Activated naive CD8-positive, alpha-beta T cell treated with anti-CD3 and anti-CD28 coated beads, Interleukin-2, amount 10 ng/mL, durations not matched to agents 7 days and 5 days (primary cell): ENCODE measurements at regions not wholly inside any gene's neighbourhood (a gene's known extent, or its start where the extent isn't known, plus 50 kb on each side); places are given as distances from the start of the nearest gene placed in this dataset.
"Not testable (repeated sequence)": the region's sequence is repeated elsewhere in the genome, so short reads cannot be mapped to it uniquely, and the experiment has no call there.

Experiments
- ATAC-seq: fragments of 150-1000 bp; cut with Tn5 transposase; one replicate; pipeline ENCODE4 v1.10.0; 2021; ENCODE audit warnings: low read depth, moderate library complexity
- POLR2A ChIA-PET: fragments of 350-600 bp; sonication (Branson Sonifier 250); formaldehyde crosslinking; loops from one replicate; lab custom pipeline; 2021; ENCODE audit warnings: antibody characterized with exemption; lab: Charles Lee
- DNase-seq: peaks from one replicate; pipeline ENCODE4 v3.0.0; 2021
- H3K27ac Mint-ChIP-seq: one replicate; pipeline ENCODE4 v1.8.0; 2022; ENCODE audit warnings: mild to moderate bottlenecking, mixed read lengths
- H3K27me3 Mint-ChIP-seq: one replicate; pipeline ENCODE4 v1.8.0; 2022; ENCODE audit warnings: mild to moderate bottlenecking, moderate library complexity, mixed read lengths
- H3K36me3 Mint-ChIP-seq: one replicate; pipeline ENCODE4 v1.8.0; 2021; ENCODE audit warnings: mild to moderate bottlenecking, mixed read lengths
- H3K4me1 Mint-ChIP-seq: one replicate; pipeline ENCODE4 v1.8.0; 2021; ENCODE audit warnings: mixed read lengths
- H3K4me3 Mint-ChIP-seq: one replicate; pipeline ENCODE4 v1.8.0; 2022; ENCODE audit warnings: mild to moderate bottlenecking, moderate library complexity, mixed read lengths
- H3K9me3 Mint-ChIP-seq: one replicate; pipeline ENCODE4 v1.8.0; 2021; ENCODE audit warnings: mixed read lengths

- ATAC-seq, DNase-seq, H3K4me3 Mint-ChIP-seq, H3K36me3 Mint-ChIP-seq, H3K9me3 Mint-ChIP-seq, H3K27ac Mint-ChIP-seq, H3K4me1 Mint-ChIP-seq, H3K27me3 Mint-ChIP-seq, POLR2A ChIA-PET: not testable (repeated sequence)
Observed at GRCh38 chr1:181226728-181227127, 138.2 kb downstream of the IER5 start.

GRCh38 chr1:181239086-181239485 is 150.6 kb downstream of the IER5 start:
- no peak overlapping the region for H3K4me3 Mint-ChIP-seq
- ATAC-seq (no peak), DNase-seq (no peak)
- H3K9me3 Mint-ChIP-seq = peaks cover 3% of the 10 kb centered on the region
- no peak overlapping the region for H3K27ac Mint-ChIP-seq
- no peaks in the 10 kb centered on the region for H3K4me1 Mint-ChIP-seq
- no peaks in the 10 kb centered on the region for H3K36me3 Mint-ChIP-seq
- POLR2A ChIA-PET = no interaction called here
- H3K27me3 Mint-ChIP-seq = peaks cover 2% of the 10 kb centered on the region

GRCh38 chr1:181246320-181246719 is 157.8 kb downstream of the IER5 start:
- H3K27me3 Mint-ChIP-seq, ATAC-seq, H3K27ac Mint-ChIP-seq, H3K4me3 Mint-ChIP-seq, H3K4me1 Mint-ChIP-seq, H3K36me3 Mint-ChIP-seq, DNase-seq, POLR2A ChIA-PET: not testable (repeated sequence)
- peaks cover 14% of the 10 kb centered on the region for H3K9me3 Mint-ChIP-seq

- H3K27ac Mint-ChIP-seq, H3K27me3 Mint-ChIP-seq, DNase-seq, ATAC-seq, H3K4me1 Mint-ChIP-seq, H3K4me3 Mint-ChIP-seq, POLR2A ChIA-PET, H3K36me3 Mint-ChIP-seq: not testable (repeated sequence)
- H3K9me3 Mint-ChIP-seq = peaks cover 14% of the 10 kb centered on the region
Observed at GRCh38 chr1:181248361-181248760, 159.9 kb downstream of the IER5 start.

GRCh38 chr1:181249186-181249585 is 160.7 kb downstream of the IER5 start:
- no peak overlapping the region for H3K27ac Mint-ChIP-seq

GRCh38 chr1:181250038-181250437 is 161.5 kb downstream of the IER5 start:
- H3K4me1 Mint-ChIP-seq = no peaks in the 10 kb centered on the region
- DNase-seq (no peak), ATAC-seq (no peak)
- H3K4me3 Mint-ChIP-seq = no peak overlapping the region
- H3K27ac Mint-ChIP-seq = no peak overlapping the region
- peaks cover 11% of the 10 kb centered on the region for H3K27me3 Mint-ChIP-seq
- POLR2A ChIA-PET = no interaction called here
- peaks cover 1% of the 10 kb centered on the region for H3K36me3 Mint-ChIP-seq
- H3K9me3 Mint-ChIP-seq = peaks cover 15% of the 10 kb centered on the region

More at GRCh38 chr1:181249186-181249585, 160.7 kb downstream of the IER5 start:
- no peak for ATAC-seq
- H3K27me3 Mint-ChIP-seq = peaks cover 11% of the 10 kb centered on the region
- H3K4me1 Mint-ChIP-seq = no peaks in the 10 kb centered on the region
- peaks cover 1% of the 10 kb centered on the region for H3K36me3 Mint-ChIP-seq
- no peak overlapping the region for H3K4me3 Mint-ChIP-seq
- POLR2A ChIA-PET = no interaction called here
- peaks cover 13% of the 10 kb centered on the region for H3K9me3 Mint-ChIP-seq
- DNase-seq = no peak

- Mint-ChIP-seq H3K27ac (no peak overlapping the region), H3K4me3 (no peak overlapping the region), H3K27me3 (peaks cover 11% of the 10 kb centered on the region), H3K36me3 (peaks cover 1% of the 10 kb centered on the region), H3K9me3 (peaks cover 13% of the 10 kb centered on the region), H3K4me1 (no peaks in the 10 kb centered on the region)
- no peak for DNase-seq
- POLR2A ChIA-PET = no interaction called here
- ATAC-seq = no peak
Observed at GRCh38 chr1:181251001-181251712, 162.7 kb downstream of the IER5 start.

GRCh38 chr1:181251713-181252075 is 163.2 kb downstream of the IER5 start:
- no peak overlapping the region for H3K27ac Mint-ChIP-seq
- H3K4me3 Mint-ChIP-seq = no peak overlapping the region
- POLR2A ChIA-PET = no interaction called here
- peaks cover 11% of the 10 kb centered on the region for H3K27me3 Mint-ChIP-seq
- peaks cover 10% of the 10 kb centered on the region for H3K9me3 Mint-ChIP-seq
- DNase-seq (no peak), ATAC-seq (no peak)
- no peaks in the 10 kb centered on the region for H3K4me1 Mint-ChIP-seq
- H3K36me3 Mint-ChIP-seq = peaks cover 1% of the 10 kb centered on the region

GRCh38 chr1:181253601-181254000 is 165.1 kb downstream of the IER5 start:
- H3K36me3 Mint-ChIP-seq, DNase-seq, H3K9me3 Mint-ChIP-seq, H3K4me3 Mint-ChIP-seq, ATAC-seq, H3K4me1 Mint-ChIP-seq, H3K27ac Mint-ChIP-seq, POLR2A ChIA-PET: not testable (repeated sequence)
- H3K27me3 Mint-ChIP-seq = peaks cover 11% of the 10 kb centered on the region

GRCh38 chr1:181255270-181255929 is 166.9 kb downstream of the IER5 start:
- H3K4me3 Mint-ChIP-seq = no peak overlapping the region
- peaks cover 7% of the 10 kb centered on the region for H3K9me3 Mint-ChIP-seq
- H3K4me1 Mint-ChIP-seq = no peaks in the 10 kb centered on the region
- ATAC-seq (no peak), DNase-seq (no peak)
- peaks cover 15% of the 10 kb centered on the region for H3K27me3 Mint-ChIP-seq
- no peaks in the 10 kb centered on the region for H3K36me3 Mint-ChIP-seq
- no peak overlapping the region for H3K27ac Mint-ChIP-seq
- POLR2A ChIA-PET = no interaction called here

GRCh38 chr1:181257117-181257516 is 168.6 kb downstream of the IER5 start:
- Mint-ChIP-seq H3K4me3 (no peak overlapping the region), H3K27ac (no peak overlapping the region), H3K36me3 (no peaks in the 10 kb centered on the region)

GRCh38 chr1:181259026-181259745 is 170.7 kb downstream of the IER5 start:
- no peak overlapping the region for H3K4me3 Mint-ChIP-seq
- H3K36me3 Mint-ChIP-seq = no peaks in the 10 kb centered on the region
- peaks cover 12% of the 10 kb centered on the region for H3K27me3 Mint-ChIP-seq
- ATAC-seq = no peak
- H3K4me1 Mint-ChIP-seq = no peaks in the 10 kb centered on the region
- H3K27ac Mint-ChIP-seq = no peak overlapping the region
- POLR2A ChIA-PET = no interaction called here
- H3K9me3 Mint-ChIP-seq = peaks cover 4% of the 10 kb centered on the region
- DNase-seq = no peak

More at GRCh38 chr1:181257117-181257516, 168.6 kb downstream of the IER5 start:
- H3K27me3 Mint-ChIP-seq = peaks cover 18% of the 10 kb centered on the region
- DNase-seq (no peak), ATAC-seq (no peak)
- POLR2A ChIA-PET = no interaction called here
- H3K4me1 Mint-ChIP-seq = no peaks in the 10 kb centered on the region
- H3K9me3 Mint-ChIP-seq = peaks cover 7% of the 10 kb centered on the region

GRCh38 chr1:181260271-181260670 is 171.8 kb downstream of the IER5 start:
- no peak overlapping the region for H3K4me3 Mint-ChIP-seq
- no peak overlapping the region for H3K27ac Mint-ChIP-seq
- DNase-seq (no peak), ATAC-seq (no peak)
- no peaks in the 10 kb centered on the region for H3K4me1 Mint-ChIP-seq
- H3K9me3 Mint-ChIP-seq = no peaks in the 10 kb centered on the region
- H3K27me3 Mint-ChIP-seq = peaks cover 12% of the 10 kb centered on the region
- H3K36me3 Mint-ChIP-seq = no peaks in the 10 kb centered on the region
- POLR2A ChIA-PET = no interaction called here

GRCh38 chr1:181260994-181261393 is 172.5 kb downstream of the IER5 start:
- H3K9me3 Mint-ChIP-seq = no peaks in the 10 kb centered on the region
- H3K4me3 Mint-ChIP-seq = no peak overlapping the region
- H3K27ac Mint-ChIP-seq = no peak overlapping the region
- H3K36me3 Mint-ChIP-seq = no peaks in the 10 kb centered on the region
- peaks cover 12% of the 10 kb centered on the region for H3K27me3 Mint-ChIP-seq
- no peaks in the 10 kb centered on the region for H3K4me1 Mint-ChIP-seq
- POLR2A ChIA-PET = no interaction called here
- ATAC-seq (no peak), DNase-seq (no peak)
